ENCODE measurements at regions not wholly inside any gene's neighbourhood (a gene's known extent, or its start where the extent isn't known, plus 50 kb on each side); places are given as distances from the start of the nearest gene placed in this dataset.
A peak's percentile ranks its signal among the peaks of the same experiment; 100 is the strongest.

DNA sequence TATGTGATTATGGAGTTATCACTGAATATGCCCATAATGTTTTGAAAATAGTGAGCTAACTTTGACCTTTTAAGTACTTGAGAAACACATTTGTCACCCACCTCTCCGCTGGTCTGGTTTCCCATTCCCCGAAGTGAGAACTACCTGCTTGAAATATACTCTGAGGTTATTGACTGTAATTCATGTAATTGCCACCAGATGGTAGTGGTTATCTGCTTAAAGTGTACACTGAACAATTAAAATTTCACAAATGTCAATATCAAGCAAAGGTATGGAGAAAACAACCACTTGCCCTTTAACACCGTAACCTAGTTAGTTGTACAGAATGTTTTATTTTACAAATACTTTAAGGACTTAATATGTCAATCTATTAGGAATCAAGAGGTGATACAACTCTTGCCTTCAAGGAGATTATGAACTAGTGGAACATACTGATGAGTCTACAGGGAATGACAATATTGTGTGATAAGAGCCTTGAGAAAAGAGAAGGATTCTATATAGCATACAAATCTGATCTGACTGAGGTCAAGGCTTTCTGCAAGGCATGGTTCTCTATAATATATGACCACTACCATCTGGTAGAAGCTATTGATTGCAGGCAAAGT, 316.8 kb upstream of the KCNH7 start:
- H3K4me3 ChIP-seq (replicated peaks in 1 of 3; ENCODE audit: low read depth in 2 of 3, low read length in 3 of 3) = no peak overlapping the region
- no peaks in the 10 kb centered on the region for H3K79me2 ChIP-seq (ENCODE audit: insufficient read depth, low read length)
- no peak overlapping the region for H2AFZ ChIP-seq (ENCODE audit: insufficient read depth, low read depth, low read length, poor library complexity, severe bottlenecking)
- WGBS (ENCODE audit: insufficient coverage) = no CpG with 5 or more reads among the region's 3 CpGs
- no peaks in the 10 kb centered on the region for H3K27me3 ChIP-seq (ENCODE audit: control insufficient read depth in 2 of 2, insufficient read depth in 2 of 2, low read length in 2 of 2)
- Mint-ChIP-seq H3K4me1 (no peaks in the 10 kb centered on the region), H3K4me3 (no peak overlapping the region), H3K9me3 (no peaks in the 10 kb centered on the region), H3K27me3 (ENCODE audit: low read depth in 3 of 3) (peaks cover 0 to 4% (median 0%) of the 10 kb centered on the region in 3 donors), H3K36me3 (no peaks in the 10 kb centered on the region), H3K27ac (no peak overlapping the region)
- H3K27ac ChIP-seq (ENCODE audit: low read depth in 1 of 2, low read length in 2 of 2) = no peak overlapping the region
- no peak for DNase-seq
- H3K4me1 ChIP-seq (ENCODE audit: control insufficient read depth in 1 of 2, insufficient read depth in 2 of 2, low read length in 2 of 2) = no peaks in the 10 kb centered on the region
- intact Hi-C loops (cut with micrococcal nuclease) = no loop called here
- H3K9me3 ChIP-seq (replicated peaks in 1 of 2; ENCODE audit: control insufficient read depth in 1 of 2, insufficient read depth in 1 of 2, low read length in 2 of 2) = no peaks in the 10 kb centered on the region
- TF ChIP-seq, protein P1, sequence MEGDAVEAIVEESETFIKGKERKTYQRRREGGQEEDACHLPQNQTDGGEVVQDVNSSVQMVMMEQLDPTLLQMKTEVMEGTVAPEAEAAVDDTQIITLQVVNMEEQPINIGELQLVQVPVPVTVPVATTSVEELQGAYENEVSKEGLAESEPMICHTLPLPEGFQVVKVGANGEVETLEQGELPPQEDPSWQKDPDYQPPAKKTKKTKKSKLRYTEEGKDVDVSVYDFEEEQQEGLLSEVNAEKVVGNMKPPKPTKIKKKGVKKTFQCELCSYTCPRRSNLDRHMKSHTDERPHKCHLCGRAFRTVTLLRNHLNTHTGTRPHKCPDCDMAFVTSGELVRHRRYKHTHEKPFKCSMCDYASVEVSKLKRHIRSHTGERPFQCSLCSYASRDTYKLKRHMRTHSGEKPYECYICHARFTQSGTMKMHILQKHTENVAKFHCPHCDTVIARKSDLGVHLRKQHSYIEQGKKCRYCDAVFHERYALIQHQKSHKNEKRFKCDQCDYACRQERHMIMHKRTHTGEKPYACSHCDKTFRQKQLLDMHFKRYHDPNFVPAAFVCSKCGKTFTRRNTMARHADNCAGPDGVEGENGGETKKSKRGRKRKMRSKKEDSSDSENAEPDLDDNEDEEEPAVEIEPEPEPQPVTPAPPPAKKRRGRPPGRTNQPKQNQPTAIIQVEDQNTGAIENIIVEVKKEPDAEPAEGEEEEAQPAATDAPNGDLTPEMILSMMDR (IDR thresholded peaks at IDR 0.05) = peak; percentile 38
- no peaks in the 10 kb centered on the region for H4K20me1 ChIP-seq (ENCODE audit: insufficient read depth, low read length)
- no peak overlapping the region for H3K4me2 ChIP-seq (replicated peaks; ENCODE audit: extremely low read depth, low read length, poor library complexity, severe bottlenecking)
- no peaks in the 10 kb centered on the region for H3K36me3 ChIP-seq (replicated peaks in 1 of 2; ENCODE audit: control insufficient read depth in 1 of 2, insufficient read depth in 2 of 2, low read length in 2 of 2)
- no peak overlapping the region for H3K9ac ChIP-seq (ENCODE audit: insufficient read depth, low read length, poor library complexity, severe bottlenecking)

DNA sequence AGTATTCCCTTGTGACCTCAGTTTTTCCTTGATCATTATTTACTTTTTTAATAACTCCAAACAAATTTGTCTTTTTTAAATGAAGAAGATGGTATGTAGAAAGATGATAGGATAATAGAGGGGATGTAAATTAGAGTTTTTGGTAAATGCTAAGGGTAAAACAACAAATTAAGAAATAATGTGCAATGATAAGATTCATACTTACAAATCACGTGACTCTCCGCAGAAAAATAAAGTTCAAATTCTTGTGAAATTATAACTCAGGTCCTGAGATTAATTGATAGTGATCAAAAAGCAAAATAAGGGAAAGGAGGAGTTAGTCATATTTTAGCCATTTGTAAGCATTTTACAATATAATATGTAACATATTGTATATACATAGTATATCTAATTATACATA, 304.1 kb upstream of the KCNH7 start:
- peaks cover 0 to 7% (median 3%) of the 10 kb centered on the region in 7 donors for H3K9me3 Mint-ChIP-seq
- H3K27ac Mint-ChIP-seq = no peak overlapping the region
- intact Hi-C loops (cut with micrococcal nuclease) = no loop called here
- Histone ChIP-seq H3K27ac (ENCODE audit: low read depth in 1 of 2, low read length in 2 of 2) (no peak overlapping the region), H3K4me2 (replicated peaks; ENCODE audit: extremely low read depth, low read length, poor library complexity, severe bottlenecking) (no peak overlapping the region), H3K4me1 (ENCODE audit: control insufficient read depth in 1 of 2, insufficient read depth in 2 of 2, low read length in 2 of 2) (no peaks in the 10 kb centered on the region), H4K20me1 (ENCODE audit: insufficient read depth, low read length) (no peaks in the 10 kb centered on the region), H3K4me3 (replicated peaks in 1 of 3; ENCODE audit: low read depth in 2 of 3, low read length in 3 of 3) (no peak overlapping the region), H3K27me3 (ENCODE audit: control insufficient read depth in 2 of 2, insufficient read depth in 2 of 2, low read length in 2 of 2) (no peaks in the 10 kb centered on the region), H3K36me3 (replicated peaks in 1 of 2; ENCODE audit: control insufficient read depth in 1 of 2, insufficient read depth in 2 of 2, low read length in 2 of 2) (no peaks in the 10 kb centered on the region), H2AFZ (ENCODE audit: insufficient read depth, low read depth, low read length, poor library complexity, severe bottlenecking) (no peak overlapping the region), H3K9me3 (replicated peaks in 1 of 2; ENCODE audit: control insufficient read depth in 1 of 2, insufficient read depth in 1 of 2, low read length in 2 of 2) (no peaks in the 10 kb centered on the region), H3K9ac (ENCODE audit: insufficient read depth, low read length, poor library complexity, severe bottlenecking) (no peak overlapping the region), H3K79me2 (ENCODE audit: insufficient read depth, low read length) (no peaks in the 10 kb centered on the region)
- H3K36me3 Mint-ChIP-seq = no peaks in the 10 kb centered on the region
- H3K4me3 Mint-ChIP-seq = no peak overlapping the region
- no peak for DNase-seq
- no CpG with 5 or more reads among the region's 2 CpGs for WGBS (ENCODE audit: insufficient coverage)
- no peaks in the 10 kb centered on the region for H3K4me1 Mint-ChIP-seq
- TF ChIP-seq, protein P1 (IDR thresholded peaks at IDR 0.05) = no peak
- H3K27me3 Mint-ChIP-seq (ENCODE audit: low read depth in 3 of 3) = peaks cover 0 to 2% (median 0%) of the 10 kb centered on the region in 3 donors

All from CD14-positive monocyte (primary cell).